SJSA1 (cell line): ENCODE measurements at regions not wholly inside any gene's neighbourhood (a gene's known extent, or its start where the extent isn't known, plus 50 kb on each side); places are given as distances from the start of the nearest gene placed in this dataset.

ENCODE experiments used
- DNase-seq, 2 experiments: peaks; one replicate each; pipeline ENCODE4 v3.0.0-alpha.2; 2015 to 2020; ENCODE audit warnings: low spot score in 2 of 2, low read depth in 1 of 2
- H3K27ac ChIP-seq: fragments of 250-450 bp; sonication (Bioruptor Pico); 2 replicates; pipeline ENCODE4 v1.5.1; 2020; ENCODE audit warnings: mild to moderate bottlenecking, moderate library complexity
- H3K27me3 ChIP-seq: fragments of 250-450 bp; sonication (Bioruptor Pico); replicated peaks from 2 replicates; pipeline ENCODE4 v1.5.1; 2020; ENCODE audit warnings: mild to moderate bottlenecking, moderate library complexity
- H3K36me3 ChIP-seq: fragments of 250-450 bp; sonication (Bioruptor Pico); 2 replicates; pipeline ENCODE4 v1.5.1; 2020; ENCODE audit warnings: mild to moderate bottlenecking
- H3K4me1 ChIP-seq: fragments of 250-450 bp; sonication (Bioruptor Pico); replicated peaks from 2 replicates; pipeline ENCODE4 v1.6.1; 2021; ENCODE audit warnings: mild to moderate bottlenecking
- H3K4me3 ChIP-seq: fragments of 250-450 bp; sonication (Bioruptor Pico); 2 replicates; pipeline ENCODE4 v1.5.1; 2020; ENCODE audit warnings: mild to moderate bottlenecking
- H3K9me3 ChIP-seq: fragments of 250-450 bp; sonication (Bioruptor Pico); replicated peaks from 2 replicates; pipeline ENCODE4 v1.5.1; 2020; ENCODE audit warnings: mild to moderate bottlenecking

DNA sequence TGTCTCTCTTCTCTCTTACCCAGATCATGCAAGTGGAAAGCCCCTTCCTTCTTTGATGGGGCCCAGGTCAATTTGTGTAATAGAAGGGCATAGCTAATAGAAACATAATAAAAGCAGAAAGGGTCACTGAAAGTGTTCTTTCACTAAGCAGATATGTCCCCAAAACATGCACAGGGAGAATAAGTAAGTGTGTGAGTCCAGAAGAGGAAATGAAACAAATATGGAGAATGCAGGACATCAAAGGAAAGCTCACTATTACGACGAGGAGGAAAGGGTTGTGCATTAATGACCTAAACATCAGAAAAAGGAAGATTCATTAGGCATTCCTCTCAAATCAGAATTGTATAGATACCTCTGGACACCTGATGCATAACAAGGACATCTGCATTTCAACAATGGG, 81.4 kb upstream of the SMYD2 start:
- no peak for DNase-seq
- H3K4me3 ChIP-seq, result no peak overlapping the region

GRCh38 chr1:214202992-214203391, 78.0 kb upstream of the SMYD2 start:
- H3K36me3 ChIP-seq, result no peaks in the 10 kb centered on the region
- no peak for DNase-seq
- no peaks in the 10 kb centered on the region for H3K9me3 ChIP-seq
- H3K27me3 ChIP-seq, result peaks cover 27% of the 10 kb centered on the region
- no peak overlapping the region for H3K4me3 ChIP-seq
- H3K27ac ChIP-seq, result no peak overlapping the region
- no peaks in the 10 kb centered on the region for H3K4me1 ChIP-seq

More for the DNA sequence above, 81.4 kb upstream of the SMYD2 start:
- H3K9me3 ChIP-seq, result no peaks in the 10 kb centered on the region
- peaks cover 30% of the 10 kb centered on the region for H3K27me3 ChIP-seq
- H3K4me1 ChIP-seq, result no peaks in the 10 kb centered on the region
- no peak overlapping the region for H3K27ac ChIP-seq
- H3K36me3 ChIP-seq, result no peaks in the 10 kb centered on the region

DNA sequence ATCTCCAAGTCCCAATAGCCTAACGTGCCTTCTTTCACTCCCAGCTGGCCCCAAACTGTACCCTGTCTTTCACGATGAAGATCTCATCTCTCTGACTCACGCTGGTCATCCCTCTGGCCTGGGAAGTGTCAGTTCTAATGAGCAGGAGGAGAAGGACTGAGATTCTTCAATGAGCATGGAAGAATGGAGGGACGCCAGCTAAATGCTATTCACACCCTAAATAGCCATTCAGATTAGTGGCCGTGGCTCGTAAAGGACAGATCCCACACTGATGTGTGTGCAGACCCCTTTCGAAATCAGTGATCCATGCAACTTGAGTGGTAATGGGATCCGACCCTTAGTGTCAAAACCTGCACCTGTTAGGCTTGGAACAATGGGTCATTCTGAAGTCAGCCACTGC, 75.9 kb upstream of the SMYD2 start:
- Histone ChIP-seq H3K4me3 (no peak overlapping the region), H3K4me1 (no peaks in the 10 kb centered on the region), H3K27me3 (peaks cover 14% of the 10 kb centered on the region), H3K36me3 (no peaks in the 10 kb centered on the region), H3K9me3 (no peaks in the 10 kb centered on the region), H3K27ac (no peak overlapping the region)
- DNase-seq, result no peak

GRCh38 chr1:214208460-214208859, 72.5 kb upstream of the SMYD2 start:
- Histone ChIP-seq H3K4me1 (no peaks in the 10 kb centered on the region), H3K36me3 (no peaks in the 10 kb centered on the region), H3K9me3 (no peaks in the 10 kb centered on the region), H3K27ac (no peak overlapping the region), H3K27me3 (0 out of 2 replicates have a peak, but pooled peaks cover 8% of the 10 kb centered on the region), H3K4me3 (no peak overlapping the region)
- no peak for DNase-seq

DNA sequence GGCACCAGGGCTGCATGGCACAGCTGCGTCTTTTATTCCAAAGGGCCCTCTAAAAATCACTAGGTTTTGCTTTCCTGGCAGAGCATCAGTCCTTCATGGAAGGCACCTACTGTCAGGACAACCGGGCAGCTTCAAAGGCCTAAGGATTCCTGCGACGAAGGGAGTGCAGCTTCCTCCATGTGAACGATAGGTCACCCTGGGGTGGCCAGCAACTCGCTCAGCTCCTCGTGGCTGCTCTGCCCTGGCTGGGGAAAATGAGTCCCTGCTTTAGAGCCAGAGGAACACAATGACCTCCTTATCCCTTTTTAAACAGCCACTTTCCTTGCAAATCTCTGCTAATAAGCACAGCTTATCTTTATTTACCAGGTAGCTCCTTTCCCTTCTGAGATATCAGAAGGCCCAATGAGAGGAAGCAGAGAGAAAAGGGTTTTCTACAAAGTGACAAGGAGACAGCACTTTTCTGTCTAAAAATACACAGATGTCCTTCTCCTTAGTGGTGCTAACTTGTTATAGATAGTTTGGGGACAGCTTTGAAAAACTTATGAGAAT, 71.6 kb upstream of the SMYD2 start:
- Histone ChIP-seq H3K4me1 (no peaks in the 10 kb centered on the region), H3K4me3 (no peak overlapping the region), H3K27me3 (peaks cover 10% of the 10 kb centered on the region; the same call in 1 of the 2 replicates), H3K36me3 (no peaks in the 10 kb centered on the region), H3K9me3 (no peaks in the 10 kb centered on the region), H3K27ac (no peak overlapping the region)
- no peak for DNase-seq

DNA sequence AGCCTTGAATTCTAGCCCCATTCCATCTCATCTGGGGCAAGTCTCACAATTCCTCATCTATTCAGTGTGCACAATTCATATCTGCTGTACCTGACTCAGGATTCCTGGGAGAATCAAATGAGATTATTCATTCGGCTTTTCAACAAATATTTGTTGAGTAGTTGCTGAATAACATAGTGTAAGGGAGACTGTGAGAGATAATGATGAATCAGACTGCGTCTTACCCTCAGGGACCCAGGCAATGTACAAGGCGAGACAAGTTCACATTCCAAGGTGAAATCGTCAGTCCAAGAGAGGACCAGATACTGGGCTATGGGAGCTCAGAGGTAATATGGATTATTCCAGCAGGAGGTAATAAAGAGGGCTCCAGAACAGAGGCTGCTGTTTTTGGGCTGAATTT, 67.8 kb upstream of the SMYD2 start:
- Histone ChIP-seq H3K9me3 (no peaks in the 10 kb centered on the region), H3K27ac (no peak overlapping the region), H3K36me3 (no peaks in the 10 kb centered on the region), H3K27me3 (peaks cover 19% of the 10 kb centered on the region), H3K4me3 (no peak overlapping the region), H3K4me1 (no peaks in the 10 kb centered on the region)
- no peak for DNase-seq

DNA sequence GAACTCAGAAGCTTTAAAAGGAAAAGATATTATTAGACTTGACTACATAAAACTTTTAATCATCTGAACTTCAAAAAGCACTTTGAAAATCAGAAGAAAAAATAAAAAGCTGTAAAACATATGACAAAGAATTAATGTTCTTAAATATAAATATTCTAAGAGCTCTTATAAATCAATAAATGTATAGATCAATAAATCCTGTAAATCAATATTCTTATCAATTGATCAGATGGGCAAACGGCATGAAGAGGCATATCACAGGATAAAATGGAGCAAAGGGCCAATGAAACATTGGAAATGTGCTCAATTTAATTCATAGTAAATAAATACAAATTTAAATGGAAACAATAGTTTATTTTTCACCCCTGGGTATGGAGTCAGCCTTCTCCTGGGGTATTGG, 66.1 kb upstream of the SMYD2 start:
- Histone ChIP-seq H3K9me3 (no peaks in the 10 kb centered on the region), H3K4me1 (no peaks in the 10 kb centered on the region), H3K36me3 (no peaks in the 10 kb centered on the region), H3K27ac (no peak overlapping the region), H3K4me3 (no peak overlapping the region), H3K27me3 (peaks cover 33% of the 10 kb centered on the region)
- no peak for DNase-seq

- no peaks in the 10 kb centered on the region for H3K4me1 ChIP-seq
- no peaks in the 10 kb centered on the region for H3K36me3 ChIP-seq
- no peak for DNase-seq
- H3K27ac ChIP-seq, result no peak overlapping the region
- peaks cover 36% of the 10 kb centered on the region for H3K27me3 ChIP-seq
- H3K9me3 ChIP-seq, result no peaks in the 10 kb centered on the region
- H3K4me3 ChIP-seq, result no peak overlapping the region
These were observed 65.4 kb upstream of the SMYD2 start for GRCh38 chr1:214215583-214215982.

GRCh38 chr1:214216021-214216420, 64.9 kb upstream of the SMYD2 start:
- no peak overlapping the region for H3K4me3 ChIP-seq
- H3K27ac ChIP-seq, result no peak overlapping the region
- no peaks in the 10 kb centered on the region for H3K36me3 ChIP-seq
- peaks cover 40% of the 10 kb centered on the region for H3K27me3 ChIP-seq
- H3K9me3 ChIP-seq, result no peaks in the 10 kb centered on the region
- no peak for DNase-seq
- H3K4me1 ChIP-seq, result no peaks in the 10 kb centered on the region

DNA sequence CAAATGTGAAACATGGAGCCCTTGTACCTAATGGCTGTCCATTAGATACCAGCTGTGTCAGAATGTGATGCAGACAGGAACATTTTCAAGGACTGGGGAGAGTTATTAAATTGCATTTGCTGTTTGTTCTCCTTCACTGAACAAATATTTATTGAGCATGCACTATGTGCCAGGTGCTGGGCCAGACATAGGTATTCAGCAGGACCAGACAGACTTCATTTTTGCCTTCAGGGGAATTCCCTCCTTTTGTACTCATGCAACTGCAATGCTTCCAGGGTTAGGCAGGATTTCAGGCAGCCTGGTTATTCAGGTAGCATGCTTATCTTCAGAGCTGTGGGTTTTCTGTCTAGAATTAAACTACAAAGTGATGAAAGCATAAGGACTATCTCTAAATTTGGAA, 64.2 kb upstream of the SMYD2 start:
- Histone ChIP-seq H3K36me3 (no peaks in the 10 kb centered on the region), H3K27ac (no peak overlapping the region)

DNA sequence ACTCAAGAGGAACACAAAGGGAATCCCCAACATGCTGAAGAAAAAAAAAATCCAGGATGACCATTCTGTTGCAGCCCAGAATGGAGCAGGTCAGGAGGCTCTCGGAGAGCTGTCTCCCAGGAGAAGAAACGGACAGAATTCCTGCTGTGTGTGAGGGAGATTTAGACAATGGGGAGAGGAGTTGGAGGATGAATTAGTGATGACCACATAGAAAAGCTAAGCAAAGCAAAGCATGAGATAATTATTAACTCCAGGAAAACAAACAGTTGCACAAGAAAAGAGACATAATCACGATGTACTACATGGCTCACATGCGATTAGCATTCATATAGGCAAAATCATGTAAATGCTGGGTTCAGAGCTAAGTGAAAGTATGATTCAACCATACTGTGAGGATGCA, 61.1 kb upstream of the SMYD2 start:
- Histone ChIP-seq H3K27me3 (peaks cover 34% of the 10 kb centered on the region), H3K36me3 (no peaks in the 10 kb centered on the region)
- no peak for DNase-seq

More for the DNA sequence above, 64.2 kb upstream of the SMYD2 start:
- DNase-seq, result no peak
- H3K9me3 ChIP-seq, result no peaks in the 10 kb centered on the region
- peaks cover 40% of the 10 kb centered on the region for H3K27me3 ChIP-seq
- H3K4me1 ChIP-seq, result no peaks in the 10 kb centered on the region
- no peak overlapping the region for H3K4me3 ChIP-seq

DNA sequence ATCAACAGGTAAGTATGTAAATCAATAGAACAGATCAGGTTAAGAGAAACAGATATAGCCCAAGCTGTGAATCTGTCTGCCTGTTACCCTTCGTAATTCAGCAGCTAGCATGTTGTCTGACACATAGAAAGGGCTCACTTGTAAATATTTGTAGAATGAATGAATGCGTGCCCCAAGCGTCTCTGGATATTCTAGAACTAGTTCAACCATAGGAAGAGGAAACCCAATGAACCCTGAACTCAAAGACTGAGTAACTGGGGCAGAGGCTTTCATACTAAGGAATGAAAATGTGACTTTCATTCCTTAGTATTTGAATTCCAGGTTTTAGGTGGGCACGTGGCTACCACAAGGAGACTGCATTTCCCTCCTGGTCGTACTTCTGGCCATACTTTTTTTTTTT, 60.1 kb upstream of the SMYD2 start:
- Histone ChIP-seq H3K27ac (no peak overlapping the region), H3K36me3 (no peaks in the 10 kb centered on the region), H3K4me3 (no peak overlapping the region), H3K27me3 (peaks cover 26% of the 10 kb centered on the region), H3K4me1 (no peaks in the 10 kb centered on the region), H3K9me3 (no peaks in the 10 kb centered on the region)
- DNase-seq, result no peak

More for the DNA sequence above, 61.1 kb upstream of the SMYD2 start:
- H3K27ac ChIP-seq, result no peak overlapping the region
- no peak overlapping the region for H3K4me3 ChIP-seq
- H3K4me1 ChIP-seq, result no peaks in the 10 kb centered on the region
- no peaks in the 10 kb centered on the region for H3K9me3 ChIP-seq

GRCh38 chr1:214224611-214225354, 56.2 kb upstream of the SMYD2 start:
- DNase-seq, result no peak
- Histone ChIP-seq H3K4me1 (no peaks in the 10 kb centered on the region), H3K4me3 (no peak overlapping the region), H3K9me3 (no peaks in the 10 kb centered on the region), H3K27me3 (peaks cover 25% of the 10 kb centered on the region), H3K27ac (no peak overlapping the region), H3K36me3 (no peaks in the 10 kb centered on the region)

DNA sequence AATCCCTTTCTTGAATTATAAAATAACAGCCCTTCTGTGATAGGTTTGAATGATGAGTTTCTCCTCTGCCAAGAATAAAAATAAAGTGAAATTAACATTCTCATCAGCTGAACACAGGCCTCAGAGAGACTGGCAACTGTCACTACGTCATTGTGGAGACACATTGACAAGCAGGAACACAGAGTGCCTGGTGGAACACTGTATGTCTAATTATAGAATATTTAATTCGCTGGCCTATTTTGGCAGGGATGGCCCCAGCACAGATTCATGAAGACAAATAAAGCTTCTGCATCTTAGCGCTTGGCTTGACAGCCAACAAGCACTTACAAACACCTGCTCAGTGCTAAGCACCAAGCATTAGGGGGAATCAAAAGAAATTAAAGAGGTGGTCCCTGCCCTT, 52.0 kb upstream of the SMYD2 start:
- no peak for DNase-seq
- H3K27ac ChIP-seq, result no peak overlapping the region
- H3K27me3 ChIP-seq, result peaks cover 37% of the 10 kb centered on the region
- no peaks in the 10 kb centered on the region for H3K36me3 ChIP-seq
- H3K4me1 ChIP-seq, result no peaks in the 10 kb centered on the region
- H3K4me3 ChIP-seq, result no peak overlapping the region
- H3K9me3 ChIP-seq, result no peaks in the 10 kb centered on the region
